Esophagus muscularis mucosa (tissue), 4 donors: ENCODE measurements at regions not wholly inside any gene's neighbourhood (a gene's known extent, or its start where the extent isn't known, plus 50 kb on each side); places are given as distances from the start of the nearest gene placed in this dataset.

ENCODE experiments used
- DNase-seq: peaks from one replicate; pipeline ENCODE4 v3.0.0-alpha.2; 2017; ENCODE audit errors: extremely low spot score
- H3K27ac ChIP-seq, 4 donors: fragments of 200-600 bp; sonication (generic); replicated peaks in 1 of 4; 1 replicate in 3 of 4; 2 replicates in 1 of 4; pipeline ENCODE4 v1.5.1; 2016 to 2019; ENCODE audit warnings: mild to moderate bottlenecking in 1 of 4
- H3K27me3 ChIP-seq, 4 donors: fragments of 200-600 bp; sonication (generic); one replicate each; pipeline versions ENCODE4 v1.5.1 to v1.6.0; 2016 to 2019
- H3K36me3 ChIP-seq, 4 donors: fragments of 200-600 bp; sonication (generic); one replicate each; pipeline ENCODE4 v1.5.1; 2016 to 2019
- H3K4me1 ChIP-seq, 4 donors: fragments of 200-600 bp; sonication (generic); one replicate each; pipeline ENCODE4 v1.5.1; 2016 to 2019
- H3K4me3 ChIP-seq, 4 donors: fragments of 200-600 bp; sonication (generic); 1 replicate in 2 of 4; 2 replicates in 2 of 4; pipeline ENCODE4 v1.5.1; 2016 to 2019; ENCODE audit warnings: mild to moderate bottlenecking in 4 of 4, moderate library complexity in 1 of 4
- H3K9me3 ChIP-seq, 4 donors: fragments of 200-600 bp; sonication (generic); 1 replicate in 3 of 4; 2 replicates in 1 of 4; pipeline ENCODE4 v1.5.1; 2016 to 2019
- EP300 ChIP-seq: sonication (generic); formaldehyde crosslinking; IDR thresholded peaks from one replicate; pipeline ENCODE4 v1.6.1; 2017; ENCODE audit warnings: antibody characterized with exemption
- POLR2A ChIP-seq: fragments of 450-650 bp; IDR thresholded peaks from one replicate; pipeline ENCODE4 v1.6.1; 2017; ENCODE audit warnings: antibody characterized with exemption, moderate library complexity, mild to moderate bottlenecking, low read depth
- POLR2AphosphoS5 ChIP-seq, 2 donors: sonication (generic); formaldehyde crosslinking; IDR thresholded peaks; one replicate each; pipeline ENCODE4 v1.6.1; 2017; ENCODE audit warnings: antibody characterized with exemption in 2 of 2
- WGBS: methylation state at CpG from one replicate; pipeline ENCODE4 v1.1.5; 2018; 5-methylcytosine and 5-hydroxymethylcytosine counted together
- intact Hi-C: fragments of 100-400 bp; cut with DNase I; formaldehyde crosslinking; loops from one replicate; pipeline ENCODE4 v1.15.1; 2023
- TF ChIP-seq, protein P1 (sequence below), 3 experiments: fragments of 200-600 bp in 2 of 3; fragments of 450-650 bp in 1 of 3; sonication (generic) in 2 of 3; IDR thresholded peaks; one replicate each; pipeline ENCODE4 v1.5.1; 2017 to 2019; ENCODE audit warnings: antibody characterized with exemption in 3 of 3, mild to moderate bottlenecking in 2 of 3, moderate library complexity in 1 of 3

DNA sequence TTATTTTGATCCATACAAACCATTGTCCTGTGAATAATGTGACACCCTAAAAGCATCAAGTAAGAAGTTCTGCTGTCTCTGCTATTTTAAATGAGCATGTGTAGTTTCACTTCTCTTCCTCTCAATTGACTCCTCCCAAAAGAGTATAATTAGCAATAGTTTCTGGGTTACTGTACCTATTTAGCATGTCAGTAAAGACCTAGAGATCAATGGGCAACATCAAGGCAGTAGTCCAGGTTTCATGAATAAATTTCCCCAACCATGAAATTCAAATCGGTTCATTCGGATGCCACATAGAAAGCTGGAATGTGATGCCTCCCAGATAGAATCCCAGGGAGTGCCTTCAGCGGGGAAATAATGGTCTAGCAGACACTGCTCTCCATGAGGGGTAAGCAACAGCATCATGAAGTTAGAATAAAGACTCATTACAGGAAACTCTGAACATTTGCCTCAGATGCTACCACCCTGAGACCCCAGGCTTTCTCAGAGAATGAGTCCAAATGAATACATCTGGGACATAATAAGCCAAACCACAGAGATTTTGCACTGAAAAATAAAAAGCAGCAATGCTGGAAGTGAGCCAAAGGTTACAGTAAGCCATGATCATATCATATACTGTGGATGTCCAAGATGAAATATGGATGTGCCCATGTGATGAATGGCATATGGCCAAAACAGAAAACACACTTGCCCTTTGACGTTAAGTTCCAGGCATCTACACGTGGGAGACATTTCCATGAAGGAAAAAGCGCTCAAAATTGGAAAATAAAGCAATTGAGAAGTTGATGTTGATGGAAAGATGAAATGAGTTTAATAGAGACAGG is 1107.0 kb upstream of the SEMA6A start:
- 77% methylated on average over 6 of the region's 6 CpGs for WGBS
- no peak for DNase-seq
- H3K4me3 ChIP-seq: no peak overlapping the region
- H3K27ac ChIP-seq: no peak overlapping the region
- intact Hi-C loops: no loop called here
- peaks cover 7 to 23% (median 14%) of the 10 kb centered on the region in 4 donors for H3K4me1 ChIP-seq
- H3K27me3 ChIP-seq: no peaks in the 10 kb centered on the region
- no peaks in the 10 kb centered on the region for H3K36me3 ChIP-seq
- no peaks in the 10 kb centered on the region for H3K9me3 ChIP-seq
- TF ChIP-seq, protein P1, sequence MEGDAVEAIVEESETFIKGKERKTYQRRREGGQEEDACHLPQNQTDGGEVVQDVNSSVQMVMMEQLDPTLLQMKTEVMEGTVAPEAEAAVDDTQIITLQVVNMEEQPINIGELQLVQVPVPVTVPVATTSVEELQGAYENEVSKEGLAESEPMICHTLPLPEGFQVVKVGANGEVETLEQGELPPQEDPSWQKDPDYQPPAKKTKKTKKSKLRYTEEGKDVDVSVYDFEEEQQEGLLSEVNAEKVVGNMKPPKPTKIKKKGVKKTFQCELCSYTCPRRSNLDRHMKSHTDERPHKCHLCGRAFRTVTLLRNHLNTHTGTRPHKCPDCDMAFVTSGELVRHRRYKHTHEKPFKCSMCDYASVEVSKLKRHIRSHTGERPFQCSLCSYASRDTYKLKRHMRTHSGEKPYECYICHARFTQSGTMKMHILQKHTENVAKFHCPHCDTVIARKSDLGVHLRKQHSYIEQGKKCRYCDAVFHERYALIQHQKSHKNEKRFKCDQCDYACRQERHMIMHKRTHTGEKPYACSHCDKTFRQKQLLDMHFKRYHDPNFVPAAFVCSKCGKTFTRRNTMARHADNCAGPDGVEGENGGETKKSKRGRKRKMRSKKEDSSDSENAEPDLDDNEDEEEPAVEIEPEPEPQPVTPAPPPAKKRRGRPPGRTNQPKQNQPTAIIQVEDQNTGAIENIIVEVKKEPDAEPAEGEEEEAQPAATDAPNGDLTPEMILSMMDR (IDR thresholded peaks at IDR 0.05): no peak
- TF ChIP-seq EP300 (no peak), POLR2AphosphoS5 (IDR thresholded peaks at IDR 0.05) (no peak), POLR2A (no peak)

DNA sequence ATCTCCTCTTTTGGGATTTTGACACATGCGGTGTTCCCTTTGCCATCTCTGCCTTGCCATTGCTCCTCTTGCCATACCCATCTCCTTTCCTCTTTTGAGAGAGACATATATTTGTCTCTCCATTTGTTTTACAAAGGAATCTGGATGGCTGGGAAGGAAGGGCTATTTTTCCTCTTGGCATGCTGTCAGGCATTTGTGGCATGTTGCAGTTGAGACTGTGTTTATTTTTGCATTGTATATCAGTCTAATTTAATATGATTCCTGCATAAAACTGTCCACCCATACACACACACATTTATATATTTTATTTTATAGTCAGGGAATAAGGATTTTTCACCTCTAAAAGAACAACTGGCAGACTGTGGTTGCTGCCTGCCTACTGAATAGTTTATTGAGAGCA is 1105.8 kb upstream of the SEMA6A start:
- intact Hi-C loops: no loop called here
- no peak for TF ChIP-seq POLR2A
- TF ChIP-seq, protein P1 (IDR thresholded peaks at IDR 0.05): no peak
- TF ChIP-seq POLR2AphosphoS5 (IDR thresholded peaks at IDR 0.05): no peak
- no peak for TF ChIP-seq EP300
- no peaks in the 10 kb centered on the region for H3K9me3 ChIP-seq
- no peak for DNase-seq
- H3K27ac ChIP-seq: no peak overlapping the region
- peaks cover 7 to 23% (median 14%) of the 10 kb centered on the region in 4 donors for H3K4me1 ChIP-seq
- H3K27me3 ChIP-seq: no peaks in the 10 kb centered on the region
- 86% methylated on average over 1 of the region's 1 CpG for WGBS
- H3K36me3 ChIP-seq: no peaks in the 10 kb centered on the region
- no peak overlapping the region for H3K4me3 ChIP-seq

DNA sequence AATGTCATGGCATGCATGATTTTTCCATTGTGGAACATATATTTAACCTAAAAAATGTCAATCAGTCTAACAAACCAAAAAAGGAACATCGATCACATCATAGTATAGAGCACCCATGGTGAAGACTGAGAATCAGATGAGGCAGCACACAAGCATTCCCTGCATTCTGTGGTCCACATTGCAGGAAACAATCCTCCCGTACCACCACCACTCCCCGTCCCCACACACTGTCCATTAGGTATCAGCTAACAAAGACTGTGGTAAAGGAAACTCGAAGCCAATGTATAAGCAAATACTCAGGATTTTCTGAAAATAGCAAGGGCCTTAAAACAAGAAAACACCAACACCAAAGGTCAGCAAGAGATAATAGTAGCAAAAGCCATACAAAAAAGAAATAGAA is 1104.4 kb upstream of the SEMA6A start:
- intact Hi-C loops: no loop called here
- no peak for DNase-seq
- Histone ChIP-seq H3K9me3 (no peaks in the 10 kb centered on the region), H3K4me3 (no peak overlapping the region), H3K36me3 (no peaks in the 10 kb centered on the region), H3K4me1 (peaks cover 7 to 23% (median 14%) of the 10 kb centered on the region in 4 donors), H3K27ac (no peak overlapping the region), H3K27me3 (no peaks in the 10 kb centered on the region)
- WGBS: 86% methylated on average over 4 of the region's 4 CpGs
- TF ChIP-seq EP300 (no peak), POLR2AphosphoS5 (IDR thresholded peaks at IDR 0.05) (no peak), POLR2A (no peak)
- TF ChIP-seq, protein P1 (IDR thresholded peaks at IDR 0.05): no peak

DNA sequence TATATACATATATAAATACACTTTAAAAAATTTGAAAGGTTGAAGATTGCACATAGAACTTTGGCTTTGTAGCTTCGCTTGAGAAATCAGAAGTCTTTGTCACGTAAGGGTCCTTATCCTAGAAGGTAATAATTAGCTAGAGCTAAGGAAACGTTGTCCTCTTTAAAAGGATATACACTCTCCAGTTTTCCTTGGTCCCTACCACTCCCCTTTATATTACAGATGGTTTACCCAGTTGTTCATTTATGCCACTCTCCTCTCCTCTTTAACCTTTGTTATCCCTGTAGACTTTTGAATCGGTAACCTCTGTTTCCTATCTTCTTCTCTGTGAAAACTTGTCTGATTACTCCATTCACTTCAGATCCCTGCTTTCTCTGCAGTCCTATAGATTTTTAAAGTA is 1101.0 kb upstream of the SEMA6A start:
- intact Hi-C loops: no loop called here
- no peak overlapping the region for H3K4me3 ChIP-seq
- TF ChIP-seq POLR2AphosphoS5 (IDR thresholded peaks at IDR 0.05) (no peak), POLR2A (no peak)
- TF ChIP-seq, protein P1 (IDR thresholded peaks at IDR 0.05): no peak
- 93% methylated on average over 4 of the region's 4 CpGs for WGBS
- no peaks in the 10 kb centered on the region for H3K36me3 ChIP-seq
- DNase-seq: no peak
- H3K9me3 ChIP-seq: no peaks in the 10 kb centered on the region
- peaks cover 0 to 10% (median 8%) of the 10 kb centered on the region in 4 donors for H3K4me1 ChIP-seq
- no peak overlapping the region for H3K27ac ChIP-seq
- H3K27me3 ChIP-seq: no peaks in the 10 kb centered on the region
